HCT116 (cell line): ENCODE measurements at regions not wholly inside any gene's neighbourhood (a gene's known extent, or its start where the extent isn't known, plus 50 kb on each side); places are given as distances from the start of the nearest gene placed in this dataset.

Experiments used
- ATAC-seq: fragments of 200-7000 bp; cut with Tn5 transposase; 2 replicates; pipeline ENCODE4 v1.9.1; 2020; ENCODE audit warnings: mild to moderate bottlenecking, moderate library complexity
- BruUV-seq: library from RNA; stranded (reverse); fragments of 400-500 nt; replicated peaks from 2 replicates; lab custom pipeline; 2021; lab: Mats Ljungman, UMichigan
- CTCF ChIA-PET: fragments of 300-600 bp; sonication (Branson Sonifier 250); formaldehyde crosslinking; loops from one replicate; lab custom pipeline; 2021; ENCODE audit warnings: antibody characterized with exemption; lab: Charles Lee
- POLR2A ChIA-PET: fragments of 300-600, 350-600 bp; sonication (Branson Sonifier 250); formaldehyde crosslinking; loops from one replicate; lab custom pipeline; 2021; ENCODE audit warnings: antibody characterized with exemption; lab: Charles Lee
- RAD21 ChIA-PET, 2 experiments: fragments of 300-600 bp; sonication (Branson Sonifier 250); formaldehyde crosslinking; loops; one replicate each; lab custom pipeline; 2023; ENCODE audit warnings: low total read pairs in 2 of 2; ENCODE audit not compliant: uncharacterized antibody in 2 of 2, unreplicated experiment in 2 of 2, low non-redundant PET in 1 of 2; lab: Charles Lee
- DNase-seq: peaks from one replicate; pipeline ENCODE4 v3.0.0-alpha.2; 2010; ENCODE audit warnings: low read depth, low spot score
- H2AFZ ChIP-seq: fragments of 200-600 bp; shearing (Covaris generic), sonication (generic); 2 replicates; pipeline ENCODE4 v1.6.1; 2017; ENCODE audit warnings: low read depth, mixed run types, mixed read lengths, antibody characterized with exemption, low read length; ENCODE audit not compliant: poor library complexity, severe bottlenecking
- H3K27ac ChIP-seq: 2 replicates; pipeline ENCODE4 v1.5.1; 2012; ENCODE audit warnings: low read depth, low read length
- H3K27me3 ChIP-seq: fragments of 200-600 bp; sonication (generic); 2 replicates; pipeline ENCODE4 v1.6.1; 2016; ENCODE audit warnings: mixed run types, low read length, mixed read lengths; ENCODE audit not compliant: insufficient read depth
- H3K36me3 ChIP-seq, 2 experiments: fragments of 200-500 bp in 1 of 2; fragments of 200-600 bp in 1 of 2; sonication (Bioruptor generic) in 1 of 2; sonication (generic) in 1 of 2; 2 replicates each; pipeline versions ENCODE4 v1.5.1 to v1.6.1; 2014 to 2016; ENCODE audit warnings: low read length in 2 of 2, inconsistent platforms in 1 of 2, mixed read lengths in 1 of 2, mixed run types in 1 of 2; ENCODE audit not compliant: insufficient read depth in 2 of 2, control insufficient read depth in 1 of 2
- H3K4me1 ChIP-seq, 2 experiments: fragments of 200-600 bp in 1 of 2; sonication (generic) in 1 of 2; 2 replicates each; pipeline versions ENCODE4 v1.5.1 to v1.6.1; 2012 to 2017; ENCODE audit warnings: low read length in 2 of 2, inconsistent platforms in 1 of 2, mild to moderate bottlenecking in 1 of 2, mixed read lengths in 1 of 2, mixed run types in 1 of 2, moderate library complexity in 1 of 2; ENCODE audit not compliant: insufficient read depth in 2 of 2, control insufficient read depth in 1 of 2
- H3K4me2 ChIP-seq: fragments of 200-600 bp; sonication (generic); 2 replicates; pipeline ENCODE4 v1.6.1; 2017; ENCODE audit warnings: mixed run types, low read length, mixed read lengths
- H3K4me3 ChIP-seq, 2 experiments: fragments of 200-600 bp in 1 of 2; sonication (generic) in 1 of 2; replicated peaks in 1 of 2; 2 replicates each; pipeline ENCODE4 v1.5.1; 2011 to 2016; ENCODE audit warnings: low read length in 2 of 2, control low read depth in 1 of 2, low read depth in 1 of 2, mild to moderate bottlenecking in 1 of 2, mixed read lengths in 1 of 2, mixed run types in 1 of 2
- H3K79me2 ChIP-seq: fragments of 200-600 bp; sonication (generic); 2 replicates; pipeline ENCODE4 v1.6.1; 2017; ENCODE audit warnings: mild to moderate bottlenecking, mixed run types, low read length, moderate library complexity, mixed read lengths; ENCODE audit not compliant: insufficient read depth
- H3K9ac ChIP-seq: fragments of 200-600 bp; sonication (generic); 2 replicates; pipeline ENCODE4 v1.6.1; 2016; ENCODE audit warnings: low read length, mixed read lengths
- H3K9me2 ChIP-seq: fragments of 200-600 bp; sonication (generic), shearing (Covaris generic); 2 replicates; pipeline ENCODE4 v1.6.1; 2017; ENCODE audit warnings: mixed run types, mild to moderate bottlenecking, moderate library complexity; ENCODE audit not compliant: insufficient read depth
- H3K9me3 ChIP-seq, 2 experiments: fragments of 200-500 bp in 1 of 2; fragments of 200-600 bp in 1 of 2; sonication (Bioruptor generic) in 1 of 2; sonication (generic) in 1 of 2; 2 replicates each; pipeline ENCODE4 v1.6.1; 2014 to 2017; ENCODE audit warnings: low read length in 2 of 2, mixed read lengths in 2 of 2, inconsistent platforms in 1 of 2, low read depth in 1 of 2, mild to moderate bottlenecking in 1 of 2, mixed run types in 1 of 2, moderate library complexity in 1 of 2; ENCODE audit not compliant: control insufficient read depth in 1 of 2, insufficient read depth in 1 of 2
- H4K20me1 ChIP-seq: fragments of 200-600 bp; sonication (generic), shearing (Covaris generic); 2 replicates; pipeline ENCODE4 v1.6.1; 2017; ENCODE audit warnings: mixed run types, mild to moderate bottlenecking, moderate library complexity; ENCODE audit not compliant: insufficient read depth
- CTCF ChIP-seq, 3 experiments: fragments of 200-600 bp in 1 of 3; sonication (generic) in 1 of 3; IDR thresholded peaks in 2 of 3; conservative IDR thresholded peaks in 1 of 3; 2 replicates each; pipeline ENCODE4 v1.5.1; 2012 to 2017; ENCODE audit warnings: low read depth in 2 of 3, low read length in 2 of 3, antibody characterized with exemption in 1 of 3, borderline replicate concordance in 1 of 3, control low read depth in 1 of 3, mild to moderate bottlenecking in 1 of 3, mixed read lengths in 1 of 3, mixed run types in 1 of 3, moderate library complexity in 1 of 3; ENCODE audit not compliant: insufficient read depth in 1 of 3
- EGR1 ChIP-seq: IDR thresholded peaks from 2 replicates; pipeline ENCODE4 v1.6.1; 2012; ENCODE audit warnings: low read depth
- EZH2 ChIP-seq: fragments of 200-600 bp; sonication (generic); IDR thresholded peaks from 2 replicates; pipeline ENCODE4 v1.6.1; 2017; ENCODE audit warnings: antibody characterized with exemption, mixed run types
- EZH2phosphoT487 ChIP-seq: fragments of 200-600 bp; IDR thresholded peaks from 2 replicates; pipeline ENCODE4 v1.6.1; 2018; ENCODE audit warnings: antibody characterized with exemption, borderline replicate concordance
- JUND ChIP-seq: IDR thresholded peaks from 2 replicates; pipeline ENCODE4 v1.6.1; 2012
- MAX ChIP-seq: IDR thresholded peaks from 2 replicates; pipeline ENCODE4 v1.6.1; 2012
- POLR2AphosphoS5 ChIP-seq: IDR thresholded peaks from 2 replicates; pipeline ENCODE4 v1.6.1; 2011; ENCODE audit warnings: mild to moderate bottlenecking, low read depth, low read length, moderate library complexity
- RAD21 ChIP-seq: IDR thresholded peaks from 2 replicates; pipeline ENCODE4 v1.6.1; 2012; ENCODE audit warnings: low read depth, mild to moderate bottlenecking
- REST ChIP-seq: IDR thresholded peaks from 2 replicates; pipeline ENCODE4 v1.6.1; 2012; ENCODE audit warnings: low read depth
- SP1 ChIP-seq: IDR thresholded peaks from 2 replicates; pipeline ENCODE4 v1.6.1; 2012; ENCODE audit warnings: low read depth
- SRF ChIP-seq: IDR thresholded peaks from 2 replicates; pipeline ENCODE4 v1.6.1; 2012; ENCODE audit warnings: low read depth
- ZBTB33 ChIP-seq: IDR thresholded peaks from 2 replicates; pipeline ENCODE4 v1.6.1; 2011; ENCODE audit warnings: mild to moderate bottlenecking, low read length, moderate library complexity; ENCODE audit not compliant: insufficient replicate concordance; ENCODE audit errors: extremely low read depth
- intact Hi-C: fragments of 100-400 bp; cut with micrococcal nuclease; formaldehyde crosslinking; loops from 2 replicates; pipeline ENCODE4 v1.10.0; 2022

GRCh38 chr4:110271986-110272385, 73.6 kb upstream of the ELOVL6 start:
- Histone ChIP-seq H3K4me2 (no peak overlapping the region), H3K27ac (no peak overlapping the region), H3K4me1 (no peaks in the 10 kb centered on the region), H4K20me1 (no peaks in the 10 kb centered on the region), H3K4me3 (no peak overlapping the region), H3K79me2 (no peaks in the 10 kb centered on the region), H3K27me3 (no peaks in the 10 kb centered on the region), H2AFZ (no peak overlapping the region), H3K9ac (no peak overlapping the region), H3K9me3 (no peaks in the 10 kb centered on the region), H3K36me3 (no peaks in the 10 kb centered on the region), H3K9me2 (no peaks in the 10 kb centered on the region)
- intact Hi-C loops = no loop called here
- no TSS peak for BruUV-seq
- ATAC-seq = no peak
- ChIA-PET CTCF (no interaction called here), RAD21 (no interaction called here), POLR2A (no interaction called here)
- TF ChIP-seq EZH2 = no peak
- no peak for TF ChIP-seq EZH2phosphoT487
- no peak for DNase-seq

- ATAC-seq = no peak
- Histone ChIP-seq H3K79me2 (no peaks in the 10 kb centered on the region), H3K4me1 (no peaks in the 10 kb centered on the region), H3K9ac (no peak overlapping the region), H3K4me2 (no peak overlapping the region), H3K9me2 (no peaks in the 10 kb centered on the region), H3K27me3 (no peaks in the 10 kb centered on the region), H2AFZ (no peak overlapping the region), H3K36me3 (no peaks in the 10 kb centered on the region), H3K9me3 (no peaks in the 10 kb centered on the region), H3K4me3 (no peak overlapping the region), H3K27ac (no peak overlapping the region), H4K20me1 (no peaks in the 10 kb centered on the region)
- DNase-seq = no peak
- ChIA-PET CTCF (no interaction called here), RAD21 (interaction anchor here in 1 of 2 experiments (0.5 kb wide), 1 partner anchor 45 kb away, joined by 3 read pairs; no protein-coding TSS in a partner anchor), POLR2A (no interaction called here)
- intact Hi-C loops = no loop called here
- BruUV-seq = no TSS peak
- TF ChIP-seq MAX = no peak
- no peak for TF ChIP-seq SP1
- no peak for TF ChIP-seq RAD21
- TF ChIP-seq EGR1 = no peak
- no peak for TF ChIP-seq CTCF (IDR thresholded peaks at IDR 0.05 in 2 of 3, conservative IDR thresholded peaks at IDR 0.05 in 1 of 3; ENCODE audit: borderline replicate concordance in 1 of 3, insufficient read depth in 1 of 3, low read depth in 2 of 3, low read length in 2 of 3)
- TF ChIP-seq POLR2AphosphoS5 = no peak
- no peak for TF ChIP-seq JUND
- TF ChIP-seq SRF = no peak
- no peak for TF ChIP-seq ZBTB33
- TF ChIP-seq REST = no peak
These were observed 72.2 kb upstream of the ELOVL6 start for GRCh38 chr4:110270492-110271197.
